ENCODE measurements at regions not wholly inside any gene's neighbourhood (a gene's known extent, or its start where the extent isn't known, plus 50 kb on each side); places are given as distances from the start of the nearest gene placed in this dataset.
"Not testable (repeated sequence)": the region's sequence is repeated elsewhere in the genome, so short reads cannot be mapped to it uniquely, and the experiment has no call there.

DNA sequence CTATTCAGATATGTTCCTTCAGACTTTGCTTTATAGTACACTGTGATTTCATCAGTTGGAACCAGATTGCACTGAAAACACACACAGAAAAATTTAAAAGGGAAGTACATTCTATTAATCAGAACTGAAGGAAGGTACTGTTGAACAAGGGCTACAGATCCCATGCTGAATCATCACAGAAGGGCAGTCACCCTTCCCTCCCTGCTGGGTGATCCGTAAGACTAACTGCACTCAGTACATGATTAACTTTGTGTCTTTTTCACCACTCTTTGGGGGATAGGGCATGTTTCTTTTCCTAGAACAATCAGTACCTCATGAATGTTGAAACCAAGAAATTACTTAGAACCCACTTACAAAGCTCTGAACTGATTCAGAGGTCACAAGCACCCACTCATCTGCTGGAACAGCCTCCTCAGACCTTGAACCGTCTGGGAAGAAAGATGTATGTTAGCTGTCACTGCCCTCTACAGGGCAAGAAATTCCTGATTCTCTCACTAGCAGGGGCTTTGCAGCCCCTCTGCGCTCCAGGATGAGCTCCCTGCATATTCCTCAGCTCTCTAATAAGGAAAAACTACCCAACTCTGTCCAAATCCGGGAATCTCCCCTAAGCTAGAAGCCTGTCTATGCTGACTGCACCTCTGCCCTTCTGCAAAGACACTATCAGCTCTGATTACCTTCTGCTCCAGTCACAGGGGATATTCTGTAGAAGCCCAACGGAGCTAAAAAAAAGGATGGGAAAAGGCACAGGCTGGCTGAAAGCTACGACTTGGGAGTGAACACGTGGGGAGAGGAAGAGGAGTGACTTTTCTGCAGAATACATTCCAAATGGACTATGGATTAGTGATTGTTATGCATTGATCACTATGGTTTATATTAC is 51.0 kb downstream of the IARS1 start:
- DNase-seq (ENCODE audit: insufficient read length, low spot score) = peak; percentile 59
- no peak for TF ChIP-seq POLR2A (IDR thresholded peaks at IDR 0.05; ENCODE audit: low read depth, low read length)
- FAIRE-seq = peak; percentile 67

DNA sequence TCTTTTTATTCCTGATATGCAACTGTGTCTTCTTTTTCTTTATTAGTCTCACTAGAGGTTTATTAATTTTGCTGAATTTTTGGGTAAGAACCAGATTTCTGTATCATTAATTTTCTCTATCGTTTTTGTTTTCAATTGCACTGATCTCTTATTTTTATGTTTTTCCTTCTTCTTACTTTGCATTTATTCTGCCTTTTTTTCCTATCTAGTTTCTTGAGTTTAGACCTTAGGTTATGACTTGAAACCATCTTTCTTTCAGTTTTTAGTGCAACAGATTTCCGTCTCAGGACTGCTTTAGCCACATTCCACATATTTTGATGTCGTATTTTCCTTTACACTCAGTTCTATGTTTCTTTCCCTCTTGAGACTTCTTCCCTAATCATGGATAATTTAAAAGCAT is 56.6 kb downstream of the IARS1 start:
- no peak for FAIRE-seq

DNA sequence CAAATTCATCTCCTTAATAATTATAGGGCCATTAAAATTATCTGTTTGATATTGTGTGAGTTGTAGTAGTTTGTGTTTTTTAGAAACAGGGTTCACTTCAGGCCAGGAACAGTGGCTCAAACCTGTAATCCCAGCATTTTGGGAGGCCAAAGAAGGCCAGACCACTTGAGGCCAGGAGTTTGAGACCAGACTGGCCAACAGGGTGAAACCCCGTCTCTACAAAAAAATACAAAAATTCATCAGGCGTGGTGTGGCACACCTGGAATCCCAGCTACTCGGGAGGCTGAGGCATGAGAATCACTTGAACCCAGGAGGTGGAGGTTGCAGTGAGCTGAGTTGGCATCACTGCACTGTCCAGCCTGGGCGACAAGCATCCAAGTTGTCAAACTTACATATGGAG is 57.0 kb downstream of the IARS1 start:
- no peak for TF ChIP-seq POLR2A (IDR thresholded peaks at IDR 0.05; ENCODE audit: low read depth, low read length)
- DNase-seq (ENCODE audit: insufficient read length, low spot score) (no peak), FAIRE-seq (no peak)

More for the DNA sequence above, 56.6 kb downstream of the IARS1 start:
- TF ChIP-seq POLR2A (IDR thresholded peaks at IDR 0.05; ENCODE audit: low read depth, low read length) = no peak
- no peak for DNase-seq (ENCODE audit: insufficient read length, low spot score)

- DNase-seq (ENCODE audit: insufficient read length, low spot score) (no peak), FAIRE-seq (peak; percentile 36)
- TF ChIP-seq POLR2A (IDR thresholded peaks at IDR 0.05; ENCODE audit: low read depth, low read length) = no peak
Observed at GRCh38 chr9:92234514-92234913, 59.0 kb downstream of the IARS1 start.

DNA sequence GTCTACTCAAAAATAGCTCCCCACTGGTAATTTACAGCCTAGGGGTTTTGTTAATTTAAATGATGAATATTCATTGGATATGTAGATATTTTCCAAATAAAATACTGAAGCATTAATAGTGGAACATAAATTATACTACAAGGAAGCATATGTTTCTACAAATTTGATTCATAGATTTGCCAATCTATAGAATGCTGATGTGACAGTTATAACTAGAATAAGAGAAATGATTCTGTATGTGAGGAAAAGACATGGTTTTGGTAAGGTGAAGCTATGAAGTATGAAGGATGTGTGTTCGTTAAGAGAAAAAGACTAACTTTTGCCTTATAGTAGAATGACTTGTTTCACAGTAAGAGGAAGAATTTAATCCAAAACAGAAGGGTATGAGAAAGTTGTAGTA is 61.3 kb downstream of the IARS1 start:
- FAIRE-seq = no peak
- TF ChIP-seq POLR2A (IDR thresholded peaks at IDR 0.05; ENCODE audit: low read depth, low read length) = no peak
- no peak for DNase-seq (ENCODE audit: insufficient read length, low spot score)

GRCh38 chr9:92228628-92229027 is 64.9 kb downstream of the IARS1 start:
- FAIRE-seq (no peak), DNase-seq (ENCODE audit: insufficient read length, low spot score) (no peak)
- no peak for TF ChIP-seq POLR2A (IDR thresholded peaks at IDR 0.05; ENCODE audit: low read depth, low read length)

DNA sequence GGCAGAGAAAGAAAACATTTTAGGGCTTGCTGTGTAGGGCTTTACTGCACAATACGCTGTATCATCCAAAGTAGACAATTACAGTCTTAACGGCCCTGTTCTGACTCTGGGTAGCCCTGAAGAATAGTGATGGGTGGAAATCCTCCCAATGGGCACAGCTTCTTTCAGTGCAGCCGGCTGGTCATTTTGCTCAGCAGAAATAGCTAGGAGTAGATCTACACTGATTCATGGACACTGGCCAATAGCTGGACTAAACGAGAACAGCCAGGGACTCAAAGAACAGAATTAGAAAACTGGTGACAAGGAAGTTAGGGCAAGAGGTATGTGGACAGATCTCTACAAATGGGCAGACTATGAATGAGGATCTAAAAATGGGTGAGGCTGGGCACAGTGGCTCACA is 69.3 kb downstream of the IARS1 start:
- no peak for DNase-seq (ENCODE audit: insufficient read length, low spot score)
- no peak for TF ChIP-seq POLR2A (IDR thresholded peaks at IDR 0.05; ENCODE audit: low read depth, low read length)
- FAIRE-seq = no peak

DNA sequence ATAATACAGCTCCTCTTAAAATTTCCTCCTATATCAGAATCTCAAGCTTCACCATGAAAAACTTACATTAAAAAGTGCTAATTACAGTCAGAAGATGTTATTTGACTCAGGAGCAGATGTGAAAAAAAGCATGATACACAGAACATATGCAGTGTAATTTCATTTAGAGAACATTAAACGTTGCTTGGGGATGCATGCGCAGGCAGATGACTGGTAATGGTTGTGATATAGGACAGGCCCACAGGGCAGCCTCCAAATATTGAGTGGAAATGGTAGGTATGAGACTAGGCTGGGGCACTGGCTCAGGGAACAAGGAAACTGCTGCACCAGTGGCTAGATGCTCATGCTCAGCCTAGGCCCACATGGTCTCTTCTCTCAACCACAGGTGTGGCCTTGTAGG is 69.7 kb downstream of the IARS1 start:
- DNase-seq (ENCODE audit: insufficient read length, low spot score) (no peak), FAIRE-seq (no peak)
- no peak for TF ChIP-seq POLR2A (IDR thresholded peaks at IDR 0.05; ENCODE audit: low read depth, low read length)

GRCh38 chr9:92208693-92209524 is 84.6 kb downstream of the IARS1 start:
- DNase-seq (ENCODE audit: insufficient read length, low spot score) (no peak), FAIRE-seq (no peak)
- no peak for TF ChIP-seq POLR2A (IDR thresholded peaks at IDR 0.05; ENCODE audit: low read depth, low read length)

GRCh38 chr9:92206488-92206887 is 87.0 kb downstream of the IARS1 start:
- FAIRE-seq (no peak), DNase-seq (ENCODE audit: insufficient read length, low spot score) (no peak)
- TF ChIP-seq POLR2A (IDR thresholded peaks at IDR 0.05; ENCODE audit: low read depth, low read length) = no peak

DNA sequence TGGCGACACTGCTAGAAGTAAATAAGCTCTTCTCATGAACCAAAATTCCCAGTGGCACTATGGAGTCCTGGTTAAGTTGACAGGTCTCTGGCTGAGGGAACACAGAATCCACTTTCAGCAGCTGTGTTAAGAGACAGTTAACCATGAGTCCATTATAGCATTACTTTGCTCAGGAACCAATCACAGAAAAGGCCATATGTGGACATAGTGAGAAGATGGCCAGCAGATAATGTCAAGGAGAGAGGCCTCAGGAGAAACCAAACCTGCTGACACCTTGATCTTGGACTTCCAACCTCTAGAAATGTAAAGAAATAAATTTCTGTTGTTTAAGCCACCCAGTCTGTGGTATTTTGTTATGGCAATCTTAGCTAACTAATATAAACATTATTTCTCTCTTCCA is 88.7 kb upstream of the SPTLC1 start:
- not testable (repeated sequence) for DNase-seq (ENCODE audit: insufficient read length, low spot score); FAIRE-seq

DNA sequence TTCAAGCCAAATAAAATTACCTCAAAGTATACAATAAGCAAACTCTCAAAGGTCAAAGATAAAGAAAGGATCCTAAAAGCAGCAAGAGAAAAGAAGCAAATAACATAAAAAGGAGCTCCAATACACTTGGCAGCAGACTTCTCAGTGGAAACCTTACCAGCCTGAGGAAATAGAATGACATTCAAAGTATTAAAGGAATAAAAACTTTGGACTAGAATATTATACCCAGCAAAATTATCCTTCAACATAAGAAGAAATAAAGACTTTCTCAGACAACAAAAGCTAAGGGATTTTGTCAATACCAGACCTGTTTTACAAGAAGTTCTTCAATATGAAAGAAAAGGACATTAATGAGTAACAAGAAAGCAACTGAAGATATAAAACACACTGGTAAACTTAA is 83.0 kb upstream of the SPTLC1 start:
- DNase-seq (ENCODE audit: insufficient read length, low spot score) = not testable (repeated sequence)
- FAIRE-seq = peak; percentile 57

DNA sequence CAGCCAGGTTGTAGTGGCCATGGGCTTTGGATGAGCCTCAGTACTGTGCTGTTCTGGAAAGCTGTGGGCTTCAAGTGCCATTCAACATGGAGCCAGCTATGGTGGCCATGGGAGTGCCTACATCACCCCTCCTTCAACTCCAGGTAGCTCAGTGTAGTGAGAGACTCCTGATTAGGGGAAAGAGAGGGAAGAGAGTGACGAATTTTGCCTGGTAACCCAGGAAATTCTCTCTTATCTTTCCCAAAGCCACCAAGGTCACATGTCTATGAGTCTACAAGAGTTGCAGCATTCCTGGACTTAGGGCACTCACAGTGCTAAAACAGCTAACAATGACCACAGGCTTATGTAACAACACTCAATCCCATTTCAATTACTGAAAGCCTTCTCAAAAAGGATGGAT is 81.7 kb upstream of the SPTLC1 start:
- TF ChIP-seq POLR2A (IDR thresholded peaks at IDR 0.05; ENCODE audit: low read depth, low read length) = no peak
- peak; percentile 90 for FAIRE-seq
- no peak for DNase-seq (ENCODE audit: insufficient read length, low spot score)

DNA sequence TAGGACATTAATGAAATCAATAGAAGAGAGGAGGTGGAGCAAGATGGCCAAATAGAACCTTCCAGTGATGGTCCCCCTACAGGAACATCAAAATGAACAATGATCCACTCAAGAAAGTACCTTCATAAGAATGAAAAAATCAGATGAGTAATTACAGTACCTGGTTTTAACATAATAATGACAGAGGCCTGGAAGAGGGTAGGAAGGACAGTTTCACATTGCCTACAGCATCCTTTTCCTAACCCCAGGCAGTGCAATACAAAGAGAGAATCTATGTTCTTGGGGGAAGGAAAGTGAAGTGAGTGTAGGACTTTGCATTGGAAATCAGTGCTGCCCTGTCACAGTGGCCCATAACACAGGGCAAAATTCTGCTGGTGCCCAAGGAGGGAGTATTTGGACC is 81.2 kb upstream of the SPTLC1 start:
- no peak for FAIRE-seq
- no peak for TF ChIP-seq POLR2A (IDR thresholded peaks at IDR 0.05; ENCODE audit: low read depth, low read length)
- no peak for DNase-seq (ENCODE audit: insufficient read length, low spot score)

GRCh38 chr9:92191801-92192200 is 76.6 kb upstream of the SPTLC1 start:
- FAIRE-seq = no peak
- no peak for DNase-seq (ENCODE audit: insufficient read length, low spot score)
- TF ChIP-seq POLR2A (IDR thresholded peaks at IDR 0.05; ENCODE audit: low read depth, low read length) = no peak
